DOHH2 (cell line): ENCODE measurements at regions not wholly inside any gene's neighbourhood (a gene's known extent, or its start where the extent isn't known, plus 50 kb on each side); places are given as distances from the start of the nearest gene placed in this dataset.

Experiments
- CTCF ChIP-seq: fragments of 200-600 bp; sonication (generic); IDR thresholded peaks from one replicate; pipeline ENCODE4 v1.5.1; 2014; ENCODE audit warnings: antibody characterized with exemption, mild to moderate bottlenecking, low read depth, low read length; ENCODE audit not compliant: poor library complexity, severe bottlenecking
- EZH2phosphoT487 ChIP-seq: fragments of 200-600 bp; sonication (generic); IDR thresholded peaks from 2 replicates; pipeline ENCODE4 v1.6.1; 2017; ENCODE audit warnings: borderline replicate concordance, mild to moderate bottlenecking, antibody characterized with exemption, low read length, moderate library complexity, mixed read lengths

DNA sequence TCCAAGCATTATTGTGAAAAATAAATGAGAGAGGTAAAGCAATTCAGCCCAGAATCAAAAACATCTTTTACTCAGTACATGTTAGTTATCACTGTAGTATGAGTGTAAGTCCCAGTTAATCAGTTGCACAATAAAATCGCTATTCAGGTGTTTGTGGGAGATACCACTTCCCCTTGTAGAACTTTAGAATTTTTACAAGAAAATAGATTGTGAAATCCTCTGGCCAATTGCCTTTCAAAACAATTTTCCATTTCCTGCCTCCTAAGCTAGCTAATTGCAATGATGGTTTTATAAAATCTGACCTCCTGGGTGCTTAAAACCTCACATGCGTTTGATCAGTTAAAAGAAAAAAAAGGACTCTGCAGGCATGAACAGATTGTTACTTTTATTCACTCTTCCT is 332.5 kb downstream of the PID1 start:
- TF ChIP-seq CTCF (no peak), EZH2phosphoT487 (no peak)
